Lower lobe of right lung (tissue), 2 donors: ENCODE measurements at regions not wholly inside any gene's neighbourhood (a gene's known extent, or its start where the extent isn't known, plus 50 kb on each side); places are given as distances from the start of the nearest gene placed in this dataset.

Source experiments
- ATAC-seq, 2 donors: fragments of 200-7000 bp; cut with Tn5 transposase; one replicate each; pipeline ENCODE4 v1.9.1; 2020 to 2022; ENCODE audit warnings: mild to moderate bottlenecking in 2 of 2, moderate library complexity in 2 of 2
- DNase-seq: peaks from one replicate; pipeline ENCODE4 v3.0.0-alpha.2; 2020
- H3K27ac ChIP-seq: fragments of 200-600 bp; one replicate; pipeline ENCODE4 v1.8.0; 2022
- H3K27me3 ChIP-seq: fragments of 200-600 bp; one replicate; pipeline ENCODE4 v1.8.0; 2022; ENCODE audit warnings: low read depth
- H3K36me3 ChIP-seq: fragments of 200-600 bp; one replicate; pipeline ENCODE4 v1.8.0; 2022; ENCODE audit warnings: mild to moderate bottlenecking
- H3K4me1 ChIP-seq: fragments of 200-600 bp; one replicate; pipeline ENCODE4 v1.8.0; 2022
- H3K4me3 ChIP-seq: fragments of 200-600 bp; one replicate; pipeline ENCODE4 v1.8.0; 2022; ENCODE audit warnings: mild to moderate bottlenecking
- H3K9me3 ChIP-seq: fragments of 200-600 bp; one replicate; pipeline ENCODE4 v1.8.0; 2022
- CTCF ChIP-seq: fragments of 200-600 bp; IDR thresholded peaks from one replicate; pipeline ENCODE4 v1.8.0; 2022; ENCODE audit warnings: antibody characterized with exemption, mild to moderate bottlenecking
- intact Hi-C: fragments of 100-400 bp; cut with DNase I; formaldehyde crosslinking; loops from one replicate; pipeline ENCODE4 v1.11.0; 2022
- donor health status: DM: no; HTN: yes; CAD: no; lungs with severe emphysema.

- Histone ChIP-seq H3K27ac (no peak overlapping the region), H3K36me3 (no peaks in the 10 kb centered on the region), H3K27me3 (no peaks in the 10 kb centered on the region), H3K4me3 (no peak overlapping the region), H3K4me1 (no peaks in the 10 kb centered on the region), H3K9me3 (no peaks in the 10 kb centered on the region)
- ATAC-seq, result no peak
- TF ChIP-seq CTCF, result no peak
- DNase-seq, result no peak
- intact Hi-C loops, result no loop called here
Measured at GRCh38 chr12:75683220-75683619, 171.8 kb upstream of the KRR1 start.

- H3K4me3 ChIP-seq, result no peak overlapping the region
- intact Hi-C loops, result no loop called here
Measured at GRCh38 chr12:75677522-75677921, 166.1 kb upstream of the KRR1 start.

GRCh38 chr12:75674393-75674792, 163.0 kb upstream of the KRR1 start:
- no peaks in the 10 kb centered on the region for H3K36me3 ChIP-seq
- ATAC-seq (no peak), DNase-seq (no peak)
- no peak overlapping the region for H3K27ac ChIP-seq
- intact Hi-C loops, result no loop called here
- TF ChIP-seq CTCF, result no peak
- H3K4me3 ChIP-seq, result no peak overlapping the region
- no peaks in the 10 kb centered on the region for H3K4me1 ChIP-seq
- no peaks in the 10 kb centered on the region for H3K9me3 ChIP-seq
- H3K27me3 ChIP-seq, result no peaks in the 10 kb centered on the region

More at GRCh38 chr12:75677522-75677921, 166.1 kb upstream of the KRR1 start:
- Histone ChIP-seq H3K27me3 (no peaks in the 10 kb centered on the region), H3K27ac (no peak overlapping the region), H3K36me3 (no peaks in the 10 kb centered on the region), H3K4me1 (no peaks in the 10 kb centered on the region), H3K9me3 (no peaks in the 10 kb centered on the region)
- no peak for TF ChIP-seq CTCF
- no peak for DNase-seq
- ATAC-seq, result no peak

- intact Hi-C loops, result no loop called here
- H3K9me3 ChIP-seq, result no peaks in the 10 kb centered on the region
- ATAC-seq (no peak), DNase-seq (no peak)
- no peak overlapping the region for H3K4me3 ChIP-seq
- H3K27me3 ChIP-seq, result no peaks in the 10 kb centered on the region
- H3K27ac ChIP-seq, result no peak overlapping the region
- H3K36me3 ChIP-seq, result no peaks in the 10 kb centered on the region
- no peak for TF ChIP-seq CTCF
- H3K4me1 ChIP-seq, result no peaks in the 10 kb centered on the region
Measured at GRCh38 chr12:75672200-75672599, 160.8 kb upstream of the KRR1 start.

- ATAC-seq, result no peak
- H3K27ac ChIP-seq, result no peak overlapping the region
- no peaks in the 10 kb centered on the region for H3K36me3 ChIP-seq
- TF ChIP-seq CTCF, result no peak
- H3K4me3 ChIP-seq, result no peak overlapping the region
- intact Hi-C loops, result no loop called here
- H3K27me3 ChIP-seq, result no peaks in the 10 kb centered on the region
- DNase-seq, result no peak
- H3K4me1 ChIP-seq, result no peaks in the 10 kb centered on the region
- no peaks in the 10 kb centered on the region for H3K9me3 ChIP-seq
Measured at GRCh38 chr12:75670216-75670615, 158.8 kb upstream of the KRR1 start.

GRCh38 chr12:75666939-75667334, 155.5 kb upstream of the KRR1 start:
- Histone ChIP-seq H3K36me3 (no peaks in the 10 kb centered on the region), H3K4me3 (no peak overlapping the region), H3K27me3 (no peaks in the 10 kb centered on the region), H3K9me3 (no peaks in the 10 kb centered on the region), H3K27ac (no peak overlapping the region), H3K4me1 (no peaks in the 10 kb centered on the region)
- DNase-seq (no peak), ATAC-seq (no peak)
- TF ChIP-seq CTCF, result no peak
- intact Hi-C loops, result no loop called here
